Kidney (tissue), 13 donors: ENCODE measurements at regions not wholly inside any gene's neighbourhood (a gene's known extent, or its start where the extent isn't known, plus 50 kb on each side); places are given as distances from the start of the nearest gene placed in this dataset.

ENCODE experiments used
- DNase-seq, 5 donors: peaks; one replicate each; pipeline ENCODE4 v3.0.0-alpha.2; 2013 to 2020
- FAIRE-seq: peaks from 2 replicates; lab custom pipeline; 2012; peaks lifted over from hg19 to GRCh38; lab: Jason Lieb, UNC
- H3K27ac ChIP-seq, 2 donors: one replicate each; pipeline ENCODE4 v1.7.0; 2013; ENCODE audit warnings: low read depth in 2 of 2, low read length in 2 of 2, inconsistent platforms in 1 of 2
- H3K27me3 ChIP-seq: one replicate; pipeline ENCODE4 v1.7.1; 2013; ENCODE audit warnings: low read length, inconsistent platforms; ENCODE audit not compliant: control insufficient read depth, insufficient read depth
- H3K36me3 ChIP-seq, 3 donors: one replicate each; pipeline versions ENCODE4 v1.7.0 to v1.7.1; 2013; ENCODE audit warnings: low read length in 3 of 3, control low read depth in 1 of 3, inconsistent platforms in 1 of 3; ENCODE audit not compliant: insufficient read depth in 3 of 3, control insufficient read depth in 2 of 3
- H3K4me1 ChIP-seq, 3 donors: one replicate each; pipeline versions ENCODE4 v1.7.0 to v1.7.1; 2013; ENCODE audit warnings: low read length in 3 of 3, inconsistent platforms in 1 of 3, low read depth in 1 of 3; ENCODE audit not compliant: control insufficient read depth in 2 of 3, insufficient read depth in 2 of 3
- H3K4me3 ChIP-seq, 3 donors: one replicate each; pipeline versions ENCODE4 v1.7.0 to v1.8.1; 2013; ENCODE audit warnings: low read length in 3 of 3, control low read depth in 1 of 3, inconsistent platforms in 1 of 3
- H3K9ac ChIP-seq, 3 donors: one replicate each; pipeline versions ENCODE4 v1.7.0 to v1.7.1; 2013; ENCODE audit warnings: low read length in 3 of 3, control low read depth in 1 of 3, inconsistent platforms in 1 of 3
- H3K9me3 ChIP-seq, 3 donors: one replicate each; pipeline versions ENCODE4 v1.7.0 to v1.7.1; 2013; ENCODE audit warnings: low read length in 3 of 3, control low read depth in 1 of 3, inconsistent platforms in 1 of 3; ENCODE audit not compliant: control insufficient read depth in 2 of 3, insufficient read depth in 1 of 3
- CTCF ChIP-seq: IDR thresholded peaks from 3 replicates; pipeline ENCODE4 v1.5.1; 2012; ENCODE audit warnings: mild to moderate bottlenecking, moderate library complexity, borderline replicate concordance; ENCODE audit not compliant: insufficient read depth; ENCODE audit errors: extremely low read depth
- intact Hi-C: fragments of 100-400 bp; cut with DNase I; formaldehyde crosslinking; loops from one replicate; pipeline ENCODE4 v1.11.1; 2022
- donor health status: control.
- donor health status: control.
- donor health status: control.
- donor health status: control.
- donor health status: control.
- donor health status: DM: yes; HTN: yes; CAD: no.
- donor health status: Normal renal cell carcinoma (clear cell type).

GRCh38 chr10:31124852-31125251 lies 93.2 kb upstream of the ZNF438 start:
- Histone ChIP-seq H3K9ac (no peak overlapping the region), H3K9me3 (no peaks in the 10 kb centered on the region), H3K36me3 (no peaks in the 10 kb centered on the region), H3K4me3 (no peak overlapping the region), H3K27me3 (no peaks in the 10 kb centered on the region), H3K4me1 (no peaks in the 10 kb centered on the region), H3K27ac (no peak overlapping the region)
- intact Hi-C loops, result no loop called here
- no peak for DNase-seq
- no peak for FAIRE-seq
- TF ChIP-seq CTCF, result no peak

GRCh38 chr10:31125789-31126188 lies 94.1 kb upstream of the ZNF438 start:
- Histone ChIP-seq H3K27me3 (no peaks in the 10 kb centered on the region), H3K36me3 (no peaks in the 10 kb centered on the region), H3K27ac (no peak overlapping the region), H3K9me3 (no peaks in the 10 kb centered on the region), H3K4me1 (no peaks in the 10 kb centered on the region), H3K4me3 (no peak overlapping the region), H3K9ac (no peak overlapping the region)
- intact Hi-C loops, result no loop called here
- no peak for TF ChIP-seq CTCF
- no peak for FAIRE-seq
- DNase-seq, result no peak

- Histone ChIP-seq H3K27me3 (no peaks in the 10 kb centered on the region), H3K4me1 (no peaks in the 10 kb centered on the region), H3K27ac (no peak overlapping the region), H3K4me3 (no peak overlapping the region), H3K9ac (no peak overlapping the region), H3K9me3 (no peaks in the 10 kb centered on the region), H3K36me3 (no peaks in the 10 kb centered on the region)
- FAIRE-seq (no peak), DNase-seq (no peak)
- intact Hi-C loops, result no loop called here
- no peak for TF ChIP-seq CTCF
These were observed 94.9 kb upstream of the ZNF438 start for GRCh38 chr10:31126593-31126992.

- H3K4me1 ChIP-seq, result peaks cover 0 to 5% (median 4%) of the 10 kb centered on the region in 3 donors
- H3K9ac ChIP-seq, result no peak overlapping the region
- no peaks in the 10 kb centered on the region for H3K9me3 ChIP-seq
- H3K4me3 ChIP-seq, result no peak overlapping the region
- H3K27ac ChIP-seq, result no peak overlapping the region
- no peak for DNase-seq
- intact Hi-C loops, result no loop called here
- no peak for FAIRE-seq
- no peak for TF ChIP-seq CTCF
- no peaks in the 10 kb centered on the region for H3K36me3 ChIP-seq
- H3K27me3 ChIP-seq, result no peaks in the 10 kb centered on the region
These were observed 96.9 kb upstream of the ZNF438 start for GRCh38 chr10:31128536-31128935.
